AG04449 (cell line): ENCODE measurements at regions not wholly inside any gene's neighbourhood (a gene's known extent, or its start where the extent isn't known, plus 50 kb on each side); places are given as distances from the start of the nearest gene placed in this dataset.

ENCODE experiments used
- CTCF ChIA-PET: fragments of 350-600 bp; formaldehyde crosslinking; extraction: SDS; loops from one replicate; lab custom pipeline; 2021; ENCODE audit warnings: antibody characterized with exemption; lab: Yijun Ruan, JAX
- POLR2A ChIA-PET: fragments of 400-600, 350-600 bp; formaldehyde crosslinking; extraction: SDS; loops from one replicate; lab custom pipeline; 2020; ENCODE audit warnings: antibody characterized with exemption, inconsistent platforms; lab: Yijun Ruan, JAX
- DNase-seq: peaks from one replicate; pipeline ENCODE4 v3.0.0-alpha.2; 2010; ENCODE audit warnings: low read depth, low spot score
- H3K4me3 ChIP-seq: 2 replicates; pipeline ENCODE4 v1.5.1; 2011; ENCODE audit warnings: low read depth, mild to moderate bottlenecking, control low read depth, low read length
- CTCF ChIP-seq: IDR thresholded peaks from one replicate; pipeline ENCODE4 v1.5.1; 2011; ENCODE audit warnings: mild to moderate bottlenecking, moderate library complexity, low read length, control low read depth, inconsistent platforms; ENCODE audit not compliant: insufficient read depth; ENCODE audit errors: missing control alignments

DNA sequence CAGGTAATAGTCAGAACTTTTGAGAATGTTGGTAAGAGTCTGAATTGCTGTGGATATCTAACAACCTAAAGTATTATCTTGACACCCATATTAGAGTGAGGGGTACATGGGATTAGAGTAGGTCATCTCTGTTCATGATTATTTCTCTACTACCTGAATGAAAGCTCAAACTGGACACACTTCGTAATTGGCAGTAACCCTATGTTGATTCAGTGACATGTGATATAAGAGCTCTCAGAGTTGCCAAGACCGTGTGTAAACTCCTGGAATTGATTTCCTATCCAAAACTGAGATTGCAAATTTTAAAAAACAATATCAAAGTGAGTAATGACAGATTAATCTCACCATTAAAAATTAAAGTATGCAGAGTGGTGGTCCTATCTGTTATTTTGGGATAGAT, 214.8 kb upstream of the ARHGEF26 start:
- ChIA-PET CTCF (no interaction called here), POLR2A (no interaction called here)
- TF ChIP-seq CTCF: no peak
- DNase-seq: no peak
- H3K4me3 ChIP-seq: no peak overlapping the region

- ChIA-PET POLR2A (no interaction called here), CTCF (no interaction called here)
- DNase-seq: no peak
- no peak for TF ChIP-seq CTCF
- H3K4me3 ChIP-seq: no peak overlapping the region
Observed at GRCh38 chr3:153910387-153910786, 210.8 kb upstream of the ARHGEF26 start.

DNA sequence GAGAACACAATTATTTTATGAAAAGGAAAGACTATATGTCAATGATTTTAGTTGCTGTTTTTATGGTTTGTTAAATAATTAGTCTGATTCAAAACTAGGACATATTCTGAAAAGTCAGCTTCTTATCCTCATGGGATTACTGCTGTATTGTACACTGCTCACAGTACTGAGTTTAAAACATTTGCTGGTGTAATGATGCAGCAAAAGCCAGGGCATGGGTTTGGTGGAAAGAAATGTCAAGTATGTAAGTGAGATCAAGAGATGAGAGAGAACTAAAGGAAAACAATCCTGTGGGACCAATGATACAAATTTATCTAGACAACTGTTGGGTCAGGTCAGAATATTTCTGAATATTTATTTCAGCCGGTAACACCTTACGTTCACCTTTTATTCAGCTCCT, 210.1 kb upstream of the ARHGEF26 start:
- ChIA-PET CTCF (no interaction called here), POLR2A (no interaction called here)
- H3K4me3 ChIP-seq: no peak overlapping the region
- DNase-seq: no peak
- no peak for TF ChIP-seq CTCF

DNA sequence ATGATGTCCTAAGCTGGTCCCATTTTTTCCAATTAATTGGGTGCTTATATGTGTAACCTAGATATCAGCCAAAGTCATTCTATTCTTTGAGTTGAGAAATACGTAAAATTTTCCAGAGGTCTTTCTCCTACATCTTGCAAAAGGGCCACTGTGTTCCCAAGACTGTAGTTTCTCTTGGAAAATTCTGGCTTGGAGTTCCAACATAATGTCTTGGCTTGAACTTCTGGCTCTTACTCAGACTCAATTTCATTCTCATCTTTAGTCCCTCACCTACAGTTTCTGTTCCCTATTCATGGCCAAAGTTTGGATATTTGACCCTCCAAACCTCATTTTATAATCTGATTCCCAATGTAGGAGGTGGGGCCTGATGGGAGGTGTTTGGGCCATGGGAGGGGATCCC, 201.4 kb upstream of the ARHGEF26 start:
- TF ChIP-seq CTCF: no peak
- H3K4me3 ChIP-seq: no peak overlapping the region
- ChIA-PET CTCF (no interaction called here), POLR2A (no interaction called here)
- DNase-seq: no peak

DNA sequence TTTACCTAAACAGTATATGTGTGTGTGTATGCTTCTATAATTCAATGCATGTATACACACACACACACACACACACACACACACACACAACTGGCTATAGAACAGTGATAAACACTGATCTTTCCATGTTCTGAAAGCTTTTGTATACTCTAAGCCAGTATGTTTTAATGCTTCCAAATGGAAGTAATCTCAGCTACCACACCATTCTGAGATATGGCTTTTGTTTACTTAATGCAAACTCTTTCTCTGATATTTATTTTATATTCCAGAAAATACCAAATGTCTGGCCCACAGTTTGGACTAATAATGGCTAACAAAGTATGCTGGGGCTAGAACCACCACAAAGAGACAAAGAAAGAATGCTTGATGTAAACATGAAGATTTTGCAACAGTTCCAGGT, 199.4 kb upstream of the ARHGEF26 start:
- POLR2A ChIA-PET: no interaction called here

GRCh38 chr3:153925841-153926514, 195.2 kb upstream of the ARHGEF26 start:
- no peak for TF ChIP-seq CTCF
- ChIA-PET CTCF (no interaction called here), POLR2A (no interaction called here)
- H3K4me3 ChIP-seq: no peak overlapping the region
- DNase-seq: no peak

More for the DNA sequence above, 199.4 kb upstream of the ARHGEF26 start:
- H3K4me3 ChIP-seq: no peak overlapping the region
- DNase-seq: no peak
- no peak for TF ChIP-seq CTCF
- CTCF ChIA-PET: interaction anchor here (1.1 kb wide), 1 partner anchor 95 kb away, joined by 3 read pairs; no protein-coding TSS in a partner anchor
